ENCODE measurements at regions not wholly inside any gene's neighbourhood (a gene's known extent, or its start where the extent isn't known, plus 50 kb on each side); places are given as distances from the start of the nearest gene placed in this dataset.

DNA sequence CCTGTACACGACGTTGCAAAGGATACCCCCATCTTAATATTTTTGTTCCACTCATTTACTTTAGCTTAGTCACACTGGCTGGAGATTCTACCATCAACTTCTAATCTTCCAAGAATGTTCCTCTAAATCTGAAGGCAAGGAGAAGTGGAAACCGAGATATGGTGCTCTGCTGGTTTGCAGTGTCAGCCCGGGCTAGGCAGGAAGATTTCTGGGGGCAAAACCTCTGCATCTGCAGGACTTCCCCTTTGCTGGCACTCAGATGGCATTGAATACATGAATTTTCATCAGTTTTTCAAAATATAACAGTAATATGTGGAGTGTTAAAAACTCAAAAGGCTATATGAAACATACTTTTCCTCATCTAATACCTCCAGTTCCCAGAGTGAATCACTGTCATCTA is 240.4 kb downstream of the RPLP1 start:
- TF ChIP-seq ZNF121 (CRISPR knock-in tag; IDR thresholded peaks at IDR 0.05) (no peak), TEAD1 (CRISPR knock-in tag; IDR thresholded peaks at IDR 0.05) (no peak), SOX15 (CRISPR knock-in tag; IDR thresholded peaks at IDR 0.05) (no peak)
- TF ChIP-seq, protein P1, sequence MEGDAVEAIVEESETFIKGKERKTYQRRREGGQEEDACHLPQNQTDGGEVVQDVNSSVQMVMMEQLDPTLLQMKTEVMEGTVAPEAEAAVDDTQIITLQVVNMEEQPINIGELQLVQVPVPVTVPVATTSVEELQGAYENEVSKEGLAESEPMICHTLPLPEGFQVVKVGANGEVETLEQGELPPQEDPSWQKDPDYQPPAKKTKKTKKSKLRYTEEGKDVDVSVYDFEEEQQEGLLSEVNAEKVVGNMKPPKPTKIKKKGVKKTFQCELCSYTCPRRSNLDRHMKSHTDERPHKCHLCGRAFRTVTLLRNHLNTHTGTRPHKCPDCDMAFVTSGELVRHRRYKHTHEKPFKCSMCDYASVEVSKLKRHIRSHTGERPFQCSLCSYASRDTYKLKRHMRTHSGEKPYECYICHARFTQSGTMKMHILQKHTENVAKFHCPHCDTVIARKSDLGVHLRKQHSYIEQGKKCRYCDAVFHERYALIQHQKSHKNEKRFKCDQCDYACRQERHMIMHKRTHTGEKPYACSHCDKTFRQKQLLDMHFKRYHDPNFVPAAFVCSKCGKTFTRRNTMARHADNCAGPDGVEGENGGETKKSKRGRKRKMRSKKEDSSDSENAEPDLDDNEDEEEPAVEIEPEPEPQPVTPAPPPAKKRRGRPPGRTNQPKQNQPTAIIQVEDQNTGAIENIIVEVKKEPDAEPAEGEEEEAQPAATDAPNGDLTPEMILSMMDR (IDR thresholded peaks at IDR 0.05), result no peak
- TF ChIP-seq, protein P2, sequence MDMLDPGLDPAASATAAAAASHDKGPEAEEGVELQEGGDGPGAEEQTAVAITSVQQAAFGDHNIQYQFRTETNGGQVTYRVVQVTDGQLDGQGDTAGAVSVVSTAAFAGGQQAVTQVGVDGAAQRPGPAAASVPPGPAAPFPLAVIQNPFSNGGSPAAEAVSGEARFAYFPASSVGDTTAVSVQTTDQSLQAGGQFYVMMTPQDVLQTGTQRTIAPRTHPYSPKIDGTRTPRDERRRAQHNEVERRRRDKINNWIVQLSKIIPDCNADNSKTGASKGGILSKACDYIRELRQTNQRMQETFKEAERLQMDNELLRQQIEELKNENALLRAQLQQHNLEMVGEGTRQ (CRISPR knock-in tag; IDR thresholded peaks at IDR 0.05), result no peak
- TF ChIP-seq, protein P3, sequence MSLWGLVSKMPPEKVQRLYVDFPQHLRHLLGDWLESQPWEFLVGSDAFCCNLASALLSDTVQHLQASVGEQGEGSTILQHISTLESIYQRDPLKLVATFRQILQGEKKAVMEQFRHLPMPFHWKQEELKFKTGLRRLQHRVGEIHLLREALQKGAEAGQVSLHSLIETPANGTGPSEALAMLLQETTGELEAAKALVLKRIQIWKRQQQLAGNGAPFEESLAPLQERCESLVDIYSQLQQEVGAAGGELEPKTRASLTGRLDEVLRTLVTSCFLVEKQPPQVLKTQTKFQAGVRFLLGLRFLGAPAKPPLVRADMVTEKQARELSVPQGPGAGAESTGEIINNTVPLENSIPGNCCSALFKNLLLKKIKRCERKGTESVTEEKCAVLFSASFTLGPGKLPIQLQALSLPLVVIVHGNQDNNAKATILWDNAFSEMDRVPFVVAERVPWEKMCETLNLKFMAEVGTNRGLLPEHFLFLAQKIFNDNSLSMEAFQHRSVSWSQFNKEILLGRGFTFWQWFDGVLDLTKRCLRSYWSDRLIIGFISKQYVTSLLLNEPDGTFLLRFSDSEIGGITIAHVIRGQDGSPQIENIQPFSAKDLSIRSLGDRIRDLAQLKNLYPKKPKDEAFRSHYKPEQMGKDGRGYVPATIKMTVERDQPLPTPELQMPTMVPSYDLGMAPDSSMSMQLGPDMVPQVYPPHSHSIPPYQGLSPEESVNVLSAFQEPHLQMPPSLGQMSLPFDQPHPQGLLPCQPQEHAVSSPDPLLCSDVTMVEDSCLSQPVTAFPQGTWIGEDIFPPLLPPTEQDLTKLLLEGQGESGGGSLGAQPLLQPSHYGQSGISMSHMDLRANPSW (CRISPR knock-in tag; conservative IDR thresholded peaks at IDR 0.05; ENCODE audit: low read depth), result no peak
- TF ChIP-seq, protein P4, sequence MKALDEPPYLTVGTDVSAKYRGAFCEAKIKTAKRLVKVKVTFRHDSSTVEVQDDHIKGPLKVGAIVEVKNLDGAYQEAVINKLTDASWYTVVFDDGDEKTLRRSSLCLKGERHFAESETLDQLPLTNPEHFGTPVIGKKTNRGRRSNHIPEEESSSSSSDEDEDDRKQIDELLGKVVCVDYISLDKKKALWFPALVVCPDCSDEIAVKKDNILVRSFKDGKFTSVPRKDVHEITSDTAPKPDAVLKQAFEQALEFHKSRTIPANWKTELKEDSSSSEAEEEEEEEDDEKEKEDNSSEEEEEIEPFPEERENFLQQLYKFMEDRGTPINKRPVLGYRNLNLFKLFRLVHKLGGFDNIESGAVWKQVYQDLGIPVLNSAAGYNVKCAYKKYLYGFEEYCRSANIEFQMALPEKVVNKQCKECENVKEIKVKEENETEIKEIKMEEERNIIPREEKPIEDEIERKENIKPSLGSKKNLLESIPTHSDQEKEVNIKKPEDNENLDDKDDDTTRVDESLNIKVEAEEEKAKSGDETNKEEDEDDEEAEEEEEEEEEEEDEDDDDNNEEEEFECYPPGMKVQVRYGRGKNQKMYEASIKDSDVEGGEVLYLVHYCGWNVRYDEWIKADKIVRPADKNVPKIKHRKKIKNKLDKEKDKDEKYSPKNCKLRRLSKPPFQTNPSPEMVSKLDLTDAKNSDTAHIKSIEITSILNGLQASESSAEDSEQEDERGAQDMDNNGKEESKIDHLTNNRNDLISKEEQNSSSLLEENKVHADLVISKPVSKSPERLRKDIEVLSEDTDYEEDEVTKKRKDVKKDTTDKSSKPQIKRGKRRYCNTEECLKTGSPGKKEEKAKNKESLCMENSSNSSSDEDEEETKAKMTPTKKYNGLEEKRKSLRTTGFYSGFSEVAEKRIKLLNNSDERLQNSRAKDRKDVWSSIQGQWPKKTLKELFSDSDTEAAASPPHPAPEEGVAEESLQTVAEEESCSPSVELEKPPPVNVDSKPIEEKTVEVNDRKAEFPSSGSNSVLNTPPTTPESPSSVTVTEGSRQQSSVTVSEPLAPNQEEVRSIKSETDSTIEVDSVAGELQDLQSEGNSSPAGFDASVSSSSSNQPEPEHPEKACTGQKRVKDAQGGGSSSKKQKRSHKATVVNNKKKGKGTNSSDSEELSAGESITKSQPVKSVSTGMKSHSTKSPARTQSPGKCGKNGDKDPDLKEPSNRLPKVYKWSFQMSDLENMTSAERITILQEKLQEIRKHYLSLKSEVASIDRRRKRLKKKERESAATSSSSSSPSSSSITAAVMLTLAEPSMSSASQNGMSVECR (CRISPR knock-in tag; IDR thresholded peaks at IDR 0.05; ENCODE audit: borderline replicate concordance), result no peak

Data from WTC11 (cell line).